ENCODE measurements at regions not wholly inside any gene's neighbourhood (a gene's known extent, or its start where the extent isn't known, plus 50 kb on each side); places are given as distances from the start of the nearest gene placed in this dataset.

GRCh38 chr4:103361926-103362325 lies 163.8 kb upstream of the CENPE start:
- H3K27me3 Mint-ChIP-seq: peaks cover 4% of the 10 kb centered on the region
- Histone ChIP-seq H3K4me1 (ENCODE audit: control insufficient read depth, insufficient read depth, low read length, poor library complexity, severe bottlenecking) (no peaks in the 10 kb centered on the region), H3K9me3 (ENCODE audit: control insufficient read depth in 2 of 2, low read length in 2 of 2) (peaks cover 0 to 8% of the 10 kb centered on the region in 2 experiments), H3K36me3 (ENCODE audit: control insufficient read depth, insufficient read depth, low read length) (no peaks in the 10 kb centered on the region), H3K4me3 (ENCODE audit: low read depth, low read length) (no peak overlapping the region), H3K27me3 (ENCODE audit: control insufficient read depth, insufficient read depth, low read length) (no peaks in the 10 kb centered on the region), H3K27ac (ENCODE audit: insufficient read depth, low read length, poor library complexity, severe bottlenecking) (no peak overlapping the region)
- H3K27ac Mint-ChIP-seq: no peak overlapping the region
- DNase-seq (no peak), ATAC-seq (ENCODE audit: low read depth in 2 of 2) (no peak)
- H3K4me1 Mint-ChIP-seq: no peaks in the 10 kb centered on the region
- no peak overlapping the region for H3K4me3 Mint-ChIP-seq
- H3K9me3 Mint-ChIP-seq: peaks cover 0 to 18% (median 8%) of the 10 kb centered on the region in 7 donors
- H3K36me3 Mint-ChIP-seq: no peaks in the 10 kb centered on the region

GRCh38 chr4:103359900-103360299 lies 161.8 kb upstream of the CENPE start:
- Histone ChIP-seq H3K27ac (ENCODE audit: insufficient read depth, low read length, poor library complexity, severe bottlenecking) (no peak overlapping the region), H3K4me3 (ENCODE audit: low read depth, low read length) (no peak overlapping the region), H3K9me3 (ENCODE audit: control insufficient read depth in 2 of 2, low read length in 2 of 2) (peaks cover 0 to 8% of the 10 kb centered on the region in 2 experiments), H3K36me3 (ENCODE audit: control insufficient read depth, insufficient read depth, low read length) (no peaks in the 10 kb centered on the region), H3K4me1 (ENCODE audit: control insufficient read depth, insufficient read depth, low read length, poor library complexity, severe bottlenecking) (no peaks in the 10 kb centered on the region), H3K27me3 (ENCODE audit: control insufficient read depth, insufficient read depth, low read length) (no peaks in the 10 kb centered on the region)
- DNase-seq (no peak), ATAC-seq (ENCODE audit: low read depth in 2 of 2) (no peak)
- Mint-ChIP-seq H3K4me1 (no peaks in the 10 kb centered on the region), H3K36me3 (no peaks in the 10 kb centered on the region), H3K27ac (no peak overlapping the region), H3K4me3 (no peak overlapping the region), H3K27me3 (peaks cover 4% of the 10 kb centered on the region), H3K9me3 (peaks cover 0 to 18% (median 6%) of the 10 kb centered on the region in 7 donors)

- H3K27ac ChIP-seq (ENCODE audit: insufficient read depth, low read length, poor library complexity, severe bottlenecking): no peak overlapping the region
- Mint-ChIP-seq H3K9me3 (peaks cover 0 to 4% (median under 1%) of the 10 kb centered on the region in 7 donors), H3K36me3 (no peaks in the 10 kb centered on the region), H3K4me1 (no peaks in the 10 kb centered on the region), H3K27ac (no peak overlapping the region), H3K27me3 (no peaks in the 10 kb centered on the region), H3K4me3 (no peak overlapping the region)
- no peaks in the 10 kb centered on the region for H3K36me3 ChIP-seq (ENCODE audit: control insufficient read depth, insufficient read depth, low read length)
- ATAC-seq (ENCODE audit: low read depth in 2 of 2) (no peak), DNase-seq (no peak)
- H3K4me1 ChIP-seq (ENCODE audit: control insufficient read depth, insufficient read depth, low read length, poor library complexity, severe bottlenecking): no peaks in the 10 kb centered on the region
- no peak overlapping the region for H3K4me3 ChIP-seq (ENCODE audit: low read depth, low read length)
- H3K27me3 ChIP-seq (ENCODE audit: control insufficient read depth, insufficient read depth, low read length): no peaks in the 10 kb centered on the region
- peaks cover 0 to 1% of the 10 kb centered on the region in 2 experiments for H3K9me3 ChIP-seq (ENCODE audit: control insufficient read depth in 2 of 2, low read length in 2 of 2)
Observed at GRCh38 chr4:103354006-103354405, 155.9 kb upstream of the CENPE start.

GRCh38 chr4:103329642-103330041 lies 131.5 kb upstream of the CENPE start:
- no peak overlapping the region for H3K27ac ChIP-seq (ENCODE audit: insufficient read depth, low read length, poor library complexity, severe bottlenecking)
- DNase-seq: no peak
- H3K36me3 Mint-ChIP-seq: no peaks in the 10 kb centered on the region
- no peaks in the 10 kb centered on the region for H3K9me3 ChIP-seq (ENCODE audit: control insufficient read depth in 2 of 2, low read length in 2 of 2)
- H3K9me3 Mint-ChIP-seq: peaks cover 0 to 9% (median 3%) of the 10 kb centered on the region in 7 donors
- H3K27me3 ChIP-seq (ENCODE audit: control insufficient read depth, insufficient read depth, low read length): no peaks in the 10 kb centered on the region
- H3K27me3 Mint-ChIP-seq: no peaks in the 10 kb centered on the region
- ATAC-seq (ENCODE audit: low read depth in 2 of 2): no peak
- no peak overlapping the region for H3K4me3 ChIP-seq (ENCODE audit: low read depth, low read length)
- no peak overlapping the region for H3K4me3 Mint-ChIP-seq
- H3K27ac Mint-ChIP-seq: no peak overlapping the region
- no peaks in the 10 kb centered on the region for H3K4me1 ChIP-seq (ENCODE audit: control insufficient read depth, insufficient read depth, low read length, poor library complexity, severe bottlenecking)
- no peaks in the 10 kb centered on the region for H3K36me3 ChIP-seq (ENCODE audit: control insufficient read depth, insufficient read depth, low read length)
- H3K4me1 Mint-ChIP-seq: no peaks in the 10 kb centered on the region

- no peaks in the 10 kb centered on the region for H3K9me3 ChIP-seq (ENCODE audit: control insufficient read depth in 2 of 2, low read length in 2 of 2)
Observed at GRCh38 chr4:103324811-103325210, 126.7 kb upstream of the CENPE start.

GRCh38 chr4:103318327-103318726 lies 120.2 kb upstream of the CENPE start:
- Histone ChIP-seq H3K4me1 (ENCODE audit: control insufficient read depth, insufficient read depth, low read length, poor library complexity, severe bottlenecking) (no peaks in the 10 kb centered on the region), H3K9me3 (ENCODE audit: control insufficient read depth in 2 of 2, low read length in 2 of 2) (peaks cover 4 to 7% of the 10 kb centered on the region in 2 experiments), H3K4me3 (ENCODE audit: low read depth, low read length) (no peak overlapping the region), H3K27me3 (ENCODE audit: control insufficient read depth, insufficient read depth, low read length) (no peaks in the 10 kb centered on the region), H3K36me3 (ENCODE audit: control insufficient read depth, insufficient read depth, low read length) (no peaks in the 10 kb centered on the region), H3K27ac (ENCODE audit: insufficient read depth, low read length, poor library complexity, severe bottlenecking) (no peak overlapping the region)
- Mint-ChIP-seq H3K27me3 (no peaks in the 10 kb centered on the region), H3K27ac (no peak overlapping the region), H3K4me1 (no peaks in the 10 kb centered on the region), H3K4me3 (no peak overlapping the region), H3K36me3 (no peaks in the 10 kb centered on the region), H3K9me3 (peaks cover 2 to 36% (median 6%) of the 10 kb centered on the region in 7 donors)
- DNase-seq: no peak
- ATAC-seq (ENCODE audit: low read depth in 2 of 2): no peak

More at GRCh38 chr4:103324811-103325210, 126.7 kb upstream of the CENPE start:
- H3K27me3 ChIP-seq (ENCODE audit: control insufficient read depth, insufficient read depth, low read length): no peaks in the 10 kb centered on the region
- no peak overlapping the region for H3K27ac Mint-ChIP-seq
- H3K9me3 Mint-ChIP-seq: peaks cover 0 to 2% (median 0%) of the 10 kb centered on the region in 7 donors
- no peak overlapping the region for H3K27ac ChIP-seq (ENCODE audit: insufficient read depth, low read length, poor library complexity, severe bottlenecking)
- H3K4me1 Mint-ChIP-seq: no peaks in the 10 kb centered on the region
- H3K4me1 ChIP-seq (ENCODE audit: control insufficient read depth, insufficient read depth, low read length, poor library complexity, severe bottlenecking): no peaks in the 10 kb centered on the region
- H3K36me3 Mint-ChIP-seq: no peaks in the 10 kb centered on the region
- H3K4me3 ChIP-seq (ENCODE audit: low read depth, low read length): no peak overlapping the region
- no peak overlapping the region for H3K4me3 Mint-ChIP-seq
- H3K27me3 Mint-ChIP-seq: no peaks in the 10 kb centered on the region
- no peaks in the 10 kb centered on the region for H3K36me3 ChIP-seq (ENCODE audit: control insufficient read depth, insufficient read depth, low read length)
- ATAC-seq (ENCODE audit: low read depth in 2 of 2) (no peak), DNase-seq (no peak)

- ATAC-seq (ENCODE audit: low read depth in 2 of 2) (no peak), DNase-seq (no peak)
- Histone ChIP-seq H3K27me3 (ENCODE audit: control insufficient read depth, insufficient read depth, low read length) (no peaks in the 10 kb centered on the region), H3K27ac (ENCODE audit: insufficient read depth, low read length, poor library complexity, severe bottlenecking) (no peak overlapping the region), H3K9me3 (ENCODE audit: control insufficient read depth in 2 of 2, low read length in 2 of 2) (no peaks in the 10 kb centered on the region), H3K4me1 (ENCODE audit: control insufficient read depth, insufficient read depth, low read length, poor library complexity, severe bottlenecking) (no peaks in the 10 kb centered on the region), H3K36me3 (ENCODE audit: control insufficient read depth, insufficient read depth, low read length) (no peaks in the 10 kb centered on the region), H3K4me3 (ENCODE audit: low read depth, low read length) (no peak overlapping the region)
- H3K4me1 Mint-ChIP-seq: no peaks in the 10 kb centered on the region
- H3K27me3 Mint-ChIP-seq: no peaks in the 10 kb centered on the region
- no peak overlapping the region for H3K27ac Mint-ChIP-seq
- no peaks in the 10 kb centered on the region for H3K36me3 Mint-ChIP-seq
- H3K4me3 Mint-ChIP-seq: no peak overlapping the region
- H3K9me3 Mint-ChIP-seq: peaks cover 0 to 10% (median 2%) of the 10 kb centered on the region in 7 donors
Observed at GRCh38 chr4:103308248-103308561, 110.1 kb upstream of the CENPE start.

- Histone ChIP-seq H3K27me3 (ENCODE audit: control insufficient read depth, insufficient read depth, low read length) (no peaks in the 10 kb centered on the region), H3K27ac (ENCODE audit: insufficient read depth, low read length, poor library complexity, severe bottlenecking) (no peak overlapping the region), H3K9me3 (ENCODE audit: control insufficient read depth in 2 of 2, low read length in 2 of 2) (no peaks in the 10 kb centered on the region), H3K36me3 (ENCODE audit: control insufficient read depth, insufficient read depth, low read length) (no peaks in the 10 kb centered on the region), H3K4me1 (ENCODE audit: control insufficient read depth, insufficient read depth, low read length, poor library complexity, severe bottlenecking) (no peaks in the 10 kb centered on the region), H3K4me3 (ENCODE audit: low read depth, low read length) (no peak overlapping the region)
- H3K9me3 Mint-ChIP-seq: peaks cover 0 to 10% (median 2%) of the 10 kb centered on the region in 7 donors
- H3K27ac Mint-ChIP-seq: no peak overlapping the region
- H3K4me1 Mint-ChIP-seq: no peaks in the 10 kb centered on the region
- H3K27me3 Mint-ChIP-seq: no peaks in the 10 kb centered on the region
- DNase-seq (no peak), ATAC-seq (ENCODE audit: low read depth in 2 of 2) (no peak)
- no peak overlapping the region for H3K4me3 Mint-ChIP-seq
- no peaks in the 10 kb centered on the region for H3K36me3 Mint-ChIP-seq
Observed at GRCh38 chr4:103307453-103308247, 109.5 kb upstream of the CENPE start.

Measured in CD4-positive, CD25-positive, alpha-beta regulatory T cell (primary cell).